AG09319 (cell line): ENCODE measurements at regions not wholly inside any gene's neighbourhood (a gene's known extent, or its start where the extent isn't known, plus 50 kb on each side); places are given as distances from the start of the nearest gene placed in this dataset.
"Not testable (repeated sequence)": the region's sequence is repeated elsewhere in the genome, so short reads cannot be mapped to it uniquely, and the experiment has no call there.

Experiments used
- DNase-seq: peaks from one replicate; pipeline ENCODE4 v3.0.0-alpha.2; 2010; ENCODE audit warnings: low read depth; ENCODE audit errors: extremely low read depth
- TF ChIP-seq, protein P1 (sequence below): IDR thresholded peaks from 2 replicates; pipeline ENCODE4 v1.5.1; 2011; ENCODE audit warnings: low read depth, mild to moderate bottlenecking, inconsistent platforms, low read length, moderate library complexity

- no peak for DNase-seq
- TF ChIP-seq, protein P1, sequence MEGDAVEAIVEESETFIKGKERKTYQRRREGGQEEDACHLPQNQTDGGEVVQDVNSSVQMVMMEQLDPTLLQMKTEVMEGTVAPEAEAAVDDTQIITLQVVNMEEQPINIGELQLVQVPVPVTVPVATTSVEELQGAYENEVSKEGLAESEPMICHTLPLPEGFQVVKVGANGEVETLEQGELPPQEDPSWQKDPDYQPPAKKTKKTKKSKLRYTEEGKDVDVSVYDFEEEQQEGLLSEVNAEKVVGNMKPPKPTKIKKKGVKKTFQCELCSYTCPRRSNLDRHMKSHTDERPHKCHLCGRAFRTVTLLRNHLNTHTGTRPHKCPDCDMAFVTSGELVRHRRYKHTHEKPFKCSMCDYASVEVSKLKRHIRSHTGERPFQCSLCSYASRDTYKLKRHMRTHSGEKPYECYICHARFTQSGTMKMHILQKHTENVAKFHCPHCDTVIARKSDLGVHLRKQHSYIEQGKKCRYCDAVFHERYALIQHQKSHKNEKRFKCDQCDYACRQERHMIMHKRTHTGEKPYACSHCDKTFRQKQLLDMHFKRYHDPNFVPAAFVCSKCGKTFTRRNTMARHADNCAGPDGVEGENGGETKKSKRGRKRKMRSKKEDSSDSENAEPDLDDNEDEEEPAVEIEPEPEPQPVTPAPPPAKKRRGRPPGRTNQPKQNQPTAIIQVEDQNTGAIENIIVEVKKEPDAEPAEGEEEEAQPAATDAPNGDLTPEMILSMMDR = no peak
Observed at GRCh38 chr4:188332265-188332664, 193.0 kb downstream of the TRIML1 start.

GRCh38 chr4:188336891-188337290 lies 197.7 kb downstream of the TRIML1 start:
- no peak for DNase-seq
- TF ChIP-seq, protein P1 = no peak

- no peak for DNase-seq
- TF ChIP-seq, protein P1 = no peak
Observed at GRCh38 chr4:188341428-188341827, 202.2 kb downstream of the TRIML1 start.

GRCh38 chr4:188346171-188346809 lies 207.0 kb downstream of the TRIML1 start:
- TF ChIP-seq, protein P1 = no peak
- DNase-seq = no peak

DNA sequence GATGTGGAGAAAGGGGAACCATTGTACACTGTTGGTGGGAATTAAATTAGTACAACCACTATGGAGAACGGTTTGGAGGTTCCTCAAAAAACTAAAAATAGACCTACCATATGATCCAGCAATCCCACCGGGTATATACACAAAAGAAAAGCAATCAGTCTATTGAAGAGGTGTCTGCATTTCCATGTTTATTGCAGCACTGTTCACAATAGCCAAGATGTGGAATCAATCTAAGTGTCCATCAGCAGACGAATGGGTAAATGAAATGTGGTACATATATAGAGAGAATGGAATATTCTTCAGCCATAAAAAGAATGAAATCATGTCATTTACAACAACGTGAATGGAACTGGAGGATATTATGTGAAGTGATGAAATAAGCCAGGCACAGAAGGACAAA lies 208.1 kb downstream of the TRIML1 start:
- TF ChIP-seq, protein P1 = no peak

GRCh38 chr4:188349569-188349968 lies 210.3 kb downstream of the TRIML1 start:
- DNase-seq = not testable (repeated sequence)

More for the DNA sequence above, 208.1 kb downstream of the TRIML1 start:
- no peak for DNase-seq

DNA sequence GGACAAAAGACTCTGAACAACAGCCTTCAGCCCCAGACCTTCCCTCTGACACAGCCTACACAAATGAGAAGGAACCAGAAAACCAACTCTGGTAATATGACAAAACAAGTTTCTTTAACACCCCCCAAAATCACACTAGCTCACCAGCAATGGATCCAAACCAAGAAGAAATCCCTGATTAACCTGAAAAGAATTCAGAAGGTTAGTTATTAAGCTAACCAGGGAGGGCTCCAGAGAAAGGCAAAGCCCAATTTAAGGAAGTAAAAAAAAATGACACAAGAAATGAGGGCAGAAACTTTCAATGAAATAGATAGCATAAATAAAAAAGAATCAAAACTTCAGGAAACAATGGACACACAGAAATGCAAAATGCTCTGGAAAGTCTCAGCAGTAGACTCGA lies 224.0 kb downstream of the TRIML1 start:
- no peak for DNase-seq
- TF ChIP-seq, protein P1 = no peak

GRCh38 chr4:188370777-188371176 lies 231.5 kb downstream of the TRIML1 start:
- TF ChIP-seq, protein P1 = no peak
- no peak for DNase-seq
